ENCODE measurements at regions not wholly inside any gene's neighbourhood (a gene's known extent, or its start where the extent isn't known, plus 50 kb on each side); places are given as distances from the start of the nearest gene placed in this dataset.

GRCh38 chr15:38867556-38867955 is 302.9 kb upstream of the RASGRP1 start:
- TF ChIP-seq CTCF (IDR thresholded peaks at IDR 0.05) (no peak), POLR2A (IDR thresholded peaks at IDR 0.05) (no peak)

Data from esophagus squamous epithelium (tissue), 4 donors.